SJCRH30 (cell line): ENCODE measurements at regions not wholly inside any gene's neighbourhood (a gene's known extent, or its start where the extent isn't known, plus 50 kb on each side); places are given as distances from the start of the nearest gene placed in this dataset.

Experiments used
- DNase-seq, 2 experiments: peaks; one replicate each; pipeline ENCODE4 v3.0.0-alpha.2; 2015 to 2020
- H3K27ac ChIP-seq: fragments of 250-450 bp; sonication (Bioruptor Pico); 2 replicates; pipeline ENCODE4 v1.5.1; 2020; ENCODE audit warnings: mild to moderate bottlenecking, moderate library complexity
- H3K27me3 ChIP-seq: fragments of 250-450 bp; sonication (Bioruptor Pico); 2 replicates; pipeline ENCODE4 v1.5.1; 2020; ENCODE audit warnings: mild to moderate bottlenecking, moderate library complexity
- H3K36me3 ChIP-seq: fragments of 250-450 bp; sonication (Bioruptor Pico); 2 replicates; pipeline ENCODE4 v1.5.1; 2020; ENCODE audit warnings: mild to moderate bottlenecking, moderate library complexity
- H3K4me1 ChIP-seq: fragments of 250-450 bp; sonication (Bioruptor Pico); 2 replicates; pipeline ENCODE4 v1.5.1; 2020; ENCODE audit warnings: mild to moderate bottlenecking, moderate library complexity
- H3K4me3 ChIP-seq: fragments of 250-450 bp; sonication (Bioruptor Pico); 2 replicates; pipeline ENCODE4 v1.5.1; 2020; ENCODE audit warnings: mild to moderate bottlenecking, moderate library complexity
- H3K9me3 ChIP-seq: fragments of 250-450 bp; sonication (Bioruptor Pico); replicated peaks from 2 replicates; pipeline ENCODE4 v1.5.1; 2020; ENCODE audit warnings: mild to moderate bottlenecking, moderate library complexity

GRCh38 chr18:47434214-47434746 is 182.8 kb upstream of the SKOR2 start:
- no peak for DNase-seq
- no peak overlapping the region for H3K4me3 ChIP-seq
- no peaks in the 10 kb centered on the region for H3K9me3 ChIP-seq
- no peak overlapping the region for H3K27ac ChIP-seq
- H3K4me1 ChIP-seq = no peaks in the 10 kb centered on the region
- H3K27me3 ChIP-seq = no peaks in the 10 kb centered on the region
- H3K36me3 ChIP-seq = no peaks in the 10 kb centered on the region

DNA sequence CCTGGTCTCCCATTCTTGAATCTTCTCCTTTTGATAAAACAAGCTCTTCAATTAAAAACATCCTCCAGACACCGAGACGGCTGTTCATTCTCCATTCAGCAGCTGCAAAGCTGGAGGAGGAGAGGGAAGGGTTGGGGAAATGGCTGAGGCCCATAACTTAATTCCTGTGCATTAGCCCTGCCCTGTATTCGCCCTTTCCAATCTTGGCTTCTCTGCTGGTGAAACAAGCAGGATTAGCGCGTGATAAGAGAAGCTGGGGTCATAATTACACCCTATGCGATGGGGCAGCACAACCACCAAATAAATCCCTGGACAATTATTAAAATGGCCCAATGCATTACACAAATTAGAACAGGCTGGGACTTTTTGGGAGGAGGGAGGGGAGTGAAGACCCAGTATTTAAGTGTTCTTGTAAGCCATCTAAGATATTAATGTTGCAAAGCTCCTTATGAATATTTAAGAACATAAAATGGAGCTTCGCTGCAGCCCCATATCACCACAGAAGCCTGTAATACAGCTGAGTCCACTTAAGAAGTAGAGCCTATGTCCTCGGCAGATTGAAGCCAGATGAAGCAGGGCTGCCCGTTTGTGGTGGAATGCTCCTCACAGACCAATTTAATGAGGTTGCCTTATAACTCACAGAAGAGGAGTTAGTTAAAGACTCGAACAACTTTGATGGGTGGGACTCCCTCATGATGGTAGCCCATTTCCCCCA is 176.6 kb upstream of the SKOR2 start:
- H3K27me3 ChIP-seq = no peaks in the 10 kb centered on the region
- DNase-seq = no peak
- H3K36me3 ChIP-seq = no peaks in the 10 kb centered on the region
- H3K27ac ChIP-seq = no peak overlapping the region
- no peak overlapping the region for H3K4me3 ChIP-seq
- no peaks in the 10 kb centered on the region for H3K9me3 ChIP-seq
- H3K4me1 ChIP-seq = no peaks in the 10 kb centered on the region

DNA sequence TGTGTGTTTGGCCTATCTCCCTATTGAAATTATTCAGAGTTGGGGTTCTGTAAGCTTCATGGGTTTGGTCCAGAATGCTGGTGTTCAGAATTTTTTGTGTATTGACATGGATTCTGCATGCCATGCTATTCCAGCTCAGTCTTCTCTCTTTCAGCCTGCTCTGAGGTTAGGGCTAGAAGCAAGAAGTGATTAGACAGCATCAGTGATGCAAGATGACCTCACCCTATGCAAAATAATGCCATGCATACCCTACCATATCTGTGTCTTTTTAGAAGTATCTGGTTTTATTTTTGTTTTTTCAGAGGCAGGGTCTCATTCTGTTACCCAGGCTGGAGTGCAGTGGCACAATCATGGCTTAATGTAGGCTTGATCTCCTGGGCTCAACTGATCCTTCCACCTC is 175.6 kb upstream of the SKOR2 start:
- Histone ChIP-seq H3K4me3 (no peak overlapping the region), H3K27me3 (no peaks in the 10 kb centered on the region)
- DNase-seq = no peak

DNA sequence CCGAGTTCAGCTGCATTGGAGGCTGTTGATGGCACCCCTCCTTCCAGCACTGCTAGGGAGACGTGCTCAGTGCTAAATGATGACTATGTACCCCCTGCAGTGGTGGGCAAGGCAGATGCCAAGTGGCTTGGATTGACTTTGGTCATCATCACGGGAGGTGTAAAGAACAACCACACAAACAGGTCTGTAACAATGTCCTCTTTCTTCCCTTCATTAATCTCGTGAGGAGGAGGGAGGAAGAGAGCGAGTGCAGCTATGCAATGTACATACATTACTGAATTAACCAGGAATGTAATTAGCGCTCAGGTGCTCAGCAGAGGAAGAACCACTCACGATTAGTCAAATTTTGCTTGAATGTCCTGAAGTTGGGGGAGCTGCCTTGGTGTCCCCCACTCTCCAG is 173.9 kb upstream of the SKOR2 start:
- Histone ChIP-seq H3K9me3 (no peaks in the 10 kb centered on the region), H3K4me1 (no peaks in the 10 kb centered on the region), H3K4me3 (no peak overlapping the region), H3K27ac (no peak overlapping the region), H3K36me3 (no peaks in the 10 kb centered on the region), H3K27me3 (no peaks in the 10 kb centered on the region)
- DNase-seq = no peak

More for the DNA sequence above, 175.6 kb upstream of the SKOR2 start:
- no peaks in the 10 kb centered on the region for H3K4me1 ChIP-seq
- H3K27ac ChIP-seq = no peak overlapping the region
- H3K9me3 ChIP-seq = no peaks in the 10 kb centered on the region
- H3K36me3 ChIP-seq = no peaks in the 10 kb centered on the region

DNA sequence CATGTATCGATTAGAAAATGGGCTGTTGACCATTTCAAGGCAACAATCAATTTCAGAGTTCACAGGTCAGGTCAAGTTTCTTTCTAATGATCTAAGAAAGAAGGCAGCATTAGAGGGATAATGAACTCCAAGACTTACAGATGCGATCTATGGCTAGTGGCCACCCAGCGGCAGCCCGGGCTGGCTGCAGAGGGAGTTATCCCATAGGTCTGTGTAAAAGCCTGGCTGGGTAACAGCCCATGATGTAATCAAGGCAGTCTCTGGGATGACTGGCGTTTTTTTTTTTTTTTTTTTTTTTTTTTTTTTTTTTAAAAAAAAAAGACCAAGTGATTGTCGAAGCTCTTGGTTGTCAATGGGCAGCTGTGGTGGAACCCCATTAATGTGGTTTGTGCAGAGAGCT is 171.1 kb upstream of the SKOR2 start:
- H3K4me3 ChIP-seq = no peak overlapping the region
- no peaks in the 10 kb centered on the region for H3K9me3 ChIP-seq
- no peaks in the 10 kb centered on the region for H3K27me3 ChIP-seq
- no peak for DNase-seq
- no peaks in the 10 kb centered on the region for H3K36me3 ChIP-seq
- H3K4me1 ChIP-seq = no peaks in the 10 kb centered on the region
- no peak overlapping the region for H3K27ac ChIP-seq

GRCh38 chr18:47420130-47420529 is 168.7 kb upstream of the SKOR2 start:
- Histone ChIP-seq H3K4me1 (no peaks in the 10 kb centered on the region), H3K36me3 (no peaks in the 10 kb centered on the region), H3K27me3 (no peaks in the 10 kb centered on the region), H3K27ac (no peak overlapping the region), H3K9me3 (no peaks in the 10 kb centered on the region), H3K4me3 (no peak overlapping the region)
- DNase-seq = no peak

- Histone ChIP-seq H3K4me1 (no peaks in the 10 kb centered on the region), H3K27ac (no peak overlapping the region), H3K27me3 (no peaks in the 10 kb centered on the region), H3K9me3 (no peaks in the 10 kb centered on the region), H3K36me3 (no peaks in the 10 kb centered on the region), H3K4me3 (no peak overlapping the region)
- DNase-seq = no peak
Measured at GRCh38 chr18:47418746-47419145, 167.3 kb upstream of the SKOR2 start.

- Histone ChIP-seq H3K4me1 (no peaks in the 10 kb centered on the region), H3K36me3 (no peaks in the 10 kb centered on the region), H3K27ac (no peak overlapping the region), H3K4me3 (no peak overlapping the region), H3K27me3 (no peaks in the 10 kb centered on the region), H3K9me3 (no peaks in the 10 kb centered on the region)
- no peak for DNase-seq
Measured at GRCh38 chr18:47417807-47418206, 166.3 kb upstream of the SKOR2 start.

- Histone ChIP-seq H3K4me3 (no peak overlapping the region), H3K4me1 (no peaks in the 10 kb centered on the region), H3K27ac (no peak overlapping the region), H3K36me3 (no peaks in the 10 kb centered on the region), H3K27me3 (no peaks in the 10 kb centered on the region), H3K9me3 (no peaks in the 10 kb centered on the region)
- no peak for DNase-seq
Measured at GRCh38 chr18:47415881-47416280, 164.4 kb upstream of the SKOR2 start.

DNA sequence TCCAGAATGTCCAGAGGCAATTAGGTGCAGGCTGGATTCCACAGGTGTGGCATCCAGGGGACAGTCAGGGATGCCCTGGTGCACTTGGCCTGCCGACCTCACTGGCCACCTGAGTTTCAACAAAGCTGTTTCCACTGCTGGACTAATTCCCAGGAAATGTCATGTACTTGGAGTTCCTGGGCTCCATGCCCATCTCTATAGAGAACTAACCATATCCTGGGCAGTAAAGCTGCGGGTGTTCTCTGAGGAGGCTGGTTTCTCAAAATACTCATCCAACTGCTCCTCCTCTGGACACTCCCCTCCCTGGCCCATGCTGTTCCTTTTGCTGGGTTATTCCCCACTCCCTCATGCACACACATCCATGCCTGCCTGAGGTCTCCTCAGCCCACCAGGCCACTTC is 161.9 kb upstream of the SKOR2 start:
- no peaks in the 10 kb centered on the region for H3K4me1 ChIP-seq
- no peak overlapping the region for H3K27ac ChIP-seq
- DNase-seq = no peak
- H3K36me3 ChIP-seq = no peaks in the 10 kb centered on the region
- no peaks in the 10 kb centered on the region for H3K9me3 ChIP-seq
- H3K4me3 ChIP-seq = no peak overlapping the region
- H3K27me3 ChIP-seq = no peaks in the 10 kb centered on the region

DNA sequence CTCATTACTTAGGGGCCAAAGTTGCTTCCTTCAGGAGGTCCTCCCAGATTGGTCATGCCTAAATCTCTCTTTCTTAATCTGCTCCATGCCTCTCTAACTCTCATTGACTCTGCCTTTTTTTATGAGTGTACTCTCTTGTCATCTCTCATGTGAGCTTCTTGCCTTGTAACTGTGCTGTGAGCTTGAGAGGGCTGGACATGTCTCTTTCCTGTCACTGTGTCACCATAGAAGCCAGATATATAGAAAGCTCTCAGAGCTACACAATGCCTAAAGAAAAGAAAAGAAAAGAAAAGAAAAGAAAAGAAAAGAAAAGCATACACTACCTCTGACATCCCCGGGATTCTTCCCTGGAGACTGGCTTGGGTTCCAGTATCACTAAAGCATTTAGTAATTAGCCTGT is 161.5 kb upstream of the SKOR2 start:
- Histone ChIP-seq H3K4me3 (no peak overlapping the region), H3K9me3 (no peaks in the 10 kb centered on the region), H3K27me3 (no peaks in the 10 kb centered on the region), H3K36me3 (no peaks in the 10 kb centered on the region), H3K27ac (no peak overlapping the region), H3K4me1 (no peaks in the 10 kb centered on the region)
- no peak for DNase-seq

- Histone ChIP-seq H3K9me3 (no peaks in the 10 kb centered on the region), H3K36me3 (no peaks in the 10 kb centered on the region), H3K27me3 (no peaks in the 10 kb centered on the region), H3K4me1 (no peaks in the 10 kb centered on the region), H3K4me3 (no peak overlapping the region), H3K27ac (no peak overlapping the region)
- DNase-seq = no peak
Measured at GRCh38 chr18:47411159-47411558, 159.7 kb upstream of the SKOR2 start.

DNA sequence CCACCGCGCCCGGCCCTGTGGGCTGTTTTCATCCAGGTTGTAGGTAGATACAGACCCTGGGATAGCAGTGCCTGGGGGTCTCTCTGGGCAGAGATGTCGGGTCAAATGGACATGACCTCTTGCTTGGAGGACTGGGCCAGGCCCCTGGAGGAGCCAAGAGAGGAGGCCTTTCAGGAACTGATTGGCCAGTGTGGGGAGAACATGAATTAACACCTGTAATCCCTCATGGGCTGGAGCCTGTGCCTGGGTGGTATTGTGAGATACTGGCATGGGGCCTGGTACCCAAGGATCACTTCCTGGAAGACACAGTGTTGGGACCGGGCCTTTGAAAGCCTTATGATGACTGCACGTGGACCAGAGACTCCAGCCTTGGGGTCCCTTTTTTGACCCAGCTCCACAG is 158.7 kb upstream of the SKOR2 start:
- Histone ChIP-seq H3K27ac (no peak overlapping the region), H3K9me3 (no peaks in the 10 kb centered on the region)

GRCh38 chr18:47409519-47409918 is 158.1 kb upstream of the SKOR2 start:
- H3K36me3 ChIP-seq = no peaks in the 10 kb centered on the region
- H3K4me3 ChIP-seq = no peak overlapping the region
- no peaks in the 10 kb centered on the region for H3K9me3 ChIP-seq
- H3K4me1 ChIP-seq = no peaks in the 10 kb centered on the region
- no peak for DNase-seq
- H3K27me3 ChIP-seq = no peaks in the 10 kb centered on the region
- no peak overlapping the region for H3K27ac ChIP-seq

More for the DNA sequence above, 158.7 kb upstream of the SKOR2 start:
- no peak overlapping the region for H3K4me3 ChIP-seq
- no peak for DNase-seq
- H3K4me1 ChIP-seq = no peaks in the 10 kb centered on the region
- H3K36me3 ChIP-seq = no peaks in the 10 kb centered on the region
- H3K27me3 ChIP-seq = no peaks in the 10 kb centered on the region

GRCh38 chr18:47407736-47408135 is 156.3 kb upstream of the SKOR2 start:
- Histone ChIP-seq H3K27me3 (no peaks in the 10 kb centered on the region), H3K27ac (no peak overlapping the region), H3K36me3 (no peaks in the 10 kb centered on the region), H3K4me3 (no peak overlapping the region), H3K4me1 (no peaks in the 10 kb centered on the region), H3K9me3 (no peaks in the 10 kb centered on the region)
- DNase-seq = no peak

- Histone ChIP-seq H3K27me3 (no peaks in the 10 kb centered on the region), H3K36me3 (no peaks in the 10 kb centered on the region), H3K9me3 (no peaks in the 10 kb centered on the region), H3K27ac (no peak overlapping the region), H3K4me3 (no peak overlapping the region), H3K4me1 (no peaks in the 10 kb centered on the region)
- no peak for DNase-seq
Measured at GRCh38 chr18:47404845-47405244, 153.4 kb upstream of the SKOR2 start.
